ENCODE measurements at regions not wholly inside any gene's neighbourhood (a gene's known extent, or its start where the extent isn't known, plus 50 kb on each side); places are given as distances from the start of the nearest gene placed in this dataset.

- no peak for TF ChIP-seq CTCF (IDR thresholded peaks at IDR 0.05; ENCODE audit: insufficient read depth, low read depth, low read length)
- no peak for TF ChIP-seq EZH2 (IDR thresholded peaks at IDR 0.05; ENCODE audit: insufficient read depth, low read length)
Measured at GRCh38 chr3:31002730-31003129, 108.3 kb upstream of the GADL1 start.
